Suppressor macrophage treated with lipopolysaccharide for 1 hour (primary cell): ENCODE measurements at regions not wholly inside any gene's neighbourhood (a gene's known extent, or its start where the extent isn't known, plus 50 kb on each side); places are given as distances from the start of the nearest gene placed in this dataset.
A peak's percentile ranks its signal among the peaks of the same experiment; 100 is the strongest.
"Not testable (repeated sequence)": the region's sequence is repeated elsewhere in the genome, so short reads cannot be mapped to it uniquely, and the experiment has no call there.

Source experiments
- DNase-seq, 3 donors: peaks; one replicate each; pipeline ENCODE4 v3.0.0-alpha.2; 2020 to 2022

- DNase-seq: no peak
Measured at GRCh38 chr19:13712767-13713201, 51.5 kb upstream of the MRI1 start.

GRCh38 chr19:13707915-13708314, 56.4 kb upstream of the MRI1 start:
- no peak for DNase-seq

GRCh38 chr19:13705928-13706447, 58.3 kb upstream of the MRI1 start:
- DNase-seq: no peak

- no peak for DNase-seq
Measured at GRCh38 chr19:13705201-13705600, 59.1 kb upstream of the MRI1 start.

- DNase-seq: no peak
Measured at GRCh38 chr19:13701624-13702023, 62.7 kb upstream of the MRI1 start.

GRCh38 chr19:13700621-13701020, 63.7 kb upstream of the MRI1 start:
- DNase-seq: no peak

- DNase-seq: no peak
Measured at GRCh38 chr19:13699786-13700185, 64.5 kb upstream of the MRI1 start.

- DNase-seq: no peak
Measured at GRCh38 chr19:13696839-13697238, 67.5 kb upstream of the MRI1 start.

- DNase-seq: no peak
Measured at GRCh38 chr19:13693889-13694288, 70.4 kb upstream of the MRI1 start.

- DNase-seq: no peak
Measured at GRCh38 chr19:13691569-13692435, 72.5 kb upstream of the MRI1 start.

- DNase-seq: peak in 2 of 3 donors; percentile 3 to 13
Measured at GRCh38 chr19:13689085-13689484, 75.2 kb upstream of the MRI1 start.

GRCh38 chr19:13684021-13684420, 80.3 kb upstream of the MRI1 start:
- DNase-seq: no peak

- no peak for DNase-seq
Measured at GRCh38 chr19:13681509-13681908, 82.8 kb upstream of the MRI1 start.

- DNase-seq: not testable (repeated sequence)
Measured at GRCh38 chr19:13680708-13681360, 83.5 kb upstream of the MRI1 start.

GRCh38 chr19:13676967-13677366, 87.4 kb upstream of the MRI1 start:
- not testable (repeated sequence) for DNase-seq

GRCh38 chr19:13672480-13673175, 91.7 kb upstream of the MRI1 start:
- peak; percentile 39 to 65 (median 63) for DNase-seq

GRCh38 chr19:13670846-13671245, 93.5 kb upstream of the MRI1 start:
- no peak for DNase-seq

- no peak for DNase-seq
Measured at GRCh38 chr19:13669780-13670355, 94.5 kb upstream of the MRI1 start.

GRCh38 chr19:13668964-13669363, 95.4 kb upstream of the MRI1 start:
- DNase-seq: no peak

- DNase-seq: no peak
Measured at GRCh38 chr19:13666165-13666564, 98.2 kb upstream of the MRI1 start.

GRCh38 chr19:13665125-13665905, 99.0 kb upstream of the MRI1 start:
- no peak for DNase-seq
